SK-N-SH treated with all-trans-retinoic acid at 6 μM for 48 hours (cell line): ENCODE measurements at regions not wholly inside any gene's neighbourhood (a gene's known extent, or its start where the extent isn't known, plus 50 kb on each side); places are given as distances from the start of the nearest gene placed in this dataset.

Source experiments
- ATAC-seq: fragments of 200-7000 bp; cut with Tn5 transposase; 3 replicates; pipeline ENCODE4 v1.9.1; 2020; ENCODE audit warnings: mild to moderate bottlenecking, moderate library complexity
- ARNTL ChIP-seq: fragments of 450-650 bp; formaldehyde crosslinking; IDR thresholded peaks from 2 replicates; pipeline ENCODE4 v1.5.0; 2020; ENCODE audit warnings: low read depth, mild to moderate bottlenecking, moderate library complexity, borderline replicate concordance
- BACH2 ChIP-seq: fragments of 250-450 bp; sonication (Bioruptor Pico); IDR thresholded peaks from 2 replicates; pipeline ENCODE4 v1.9.0; 2021; ENCODE audit warnings: mild to moderate bottlenecking, borderline replicate concordance
- CREB5 ChIP-seq: fragments of 250-450 bp; sonication (Bioruptor Pico); IDR thresholded peaks from 2 replicates; pipeline ENCODE4 v1.5.1; 2020; ENCODE audit warnings: low read depth, mild to moderate bottlenecking, moderate library complexity
- CSDC2 ChIP-seq: fragments of 250-450 bp; sonication (Bioruptor Pico); IDR thresholded peaks from 2 replicates; pipeline ENCODE4 v1.5.0; 2020; ENCODE audit warnings: mild to moderate bottlenecking, moderate library complexity
- CSRNP3 ChIP-seq: fragments of 250-450 bp; sonication (Bioruptor Pico); IDR thresholded peaks from 2 replicates; pipeline ENCODE4 v1.5.1; 2021; ENCODE audit warnings: mild to moderate bottlenecking, moderate library complexity
- ESRRG ChIP-seq: fragments of 250-450 bp; sonication (Bioruptor Pico); IDR thresholded peaks from 2 replicates; pipeline ENCODE4 v1.6.1; 2021; ENCODE audit warnings: mild to moderate bottlenecking
- GLIS3 ChIP-seq: fragments of 250-450 bp; sonication (Bioruptor Pico); IDR thresholded peaks from 2 replicates; pipeline ENCODE4 v1.5.0; 2020; ENCODE audit warnings: mild to moderate bottlenecking, moderate library complexity
- ISL1 ChIP-seq: fragments of 250-450 bp; sonication (Bioruptor Pico); IDR thresholded peaks from 2 replicates; pipeline ENCODE4 v2.1.2; 2022; ENCODE audit warnings: mild to moderate bottlenecking, moderate library complexity
- OSR1 ChIP-seq: fragments of 250-450 bp; sonication (Bioruptor Pico); IDR thresholded peaks from 2 replicates; pipeline ENCODE4 v1.8.0; 2022; ENCODE audit warnings: moderate library complexity, mild to moderate bottlenecking, inconsistent platforms
- PATZ1 ChIP-seq: fragments of 250-450 bp; sonication (Bioruptor Pico); IDR thresholded peaks from 2 replicates; pipeline ENCODE4 v1.8.0; 2020; ENCODE audit warnings: mild to moderate bottlenecking, moderate library complexity, borderline replicate concordance
- POU6F1 ChIP-seq: fragments of 250-450 bp; sonication (Bioruptor Pico); IDR thresholded peaks from 2 replicates; pipeline ENCODE4 v1.8.0; 2021; ENCODE audit warnings: low read depth, mild to moderate bottlenecking, moderate library complexity, borderline replicate concordance
- PPARA ChIP-seq: fragments of 250-450 bp; sonication (Bioruptor Pico); IDR thresholded peaks from 2 replicates; pipeline ENCODE4 v1.5.0; 2020; ENCODE audit warnings: mild to moderate bottlenecking, borderline replicate concordance
- RARB ChIP-seq: fragments of 250-450 bp; sonication (Bioruptor Pico); IDR thresholded peaks from 2 replicates; pipeline ENCODE4 v1.8.0; 2021; ENCODE audit warnings: mild to moderate bottlenecking, moderate library complexity
- SNAI2 ChIP-seq: fragments of 250-450 bp; sonication (Bioruptor Pico); IDR thresholded peaks from 2 replicates; pipeline ENCODE4 v1.5.0; 2020; ENCODE audit warnings: mild to moderate bottlenecking, moderate library complexity
- TCF4 ChIP-seq: fragments of 250-450 bp; sonication (Bioruptor Pico); IDR thresholded peaks from 2 replicates; pipeline ENCODE4 v1.8.0; 2021; ENCODE audit warnings: mild to moderate bottlenecking, moderate library complexity, borderline replicate concordance
- TOX ChIP-seq: fragments of 250-450 bp; sonication (Bioruptor Pico); IDR thresholded peaks from 2 replicates; pipeline ENCODE4 v1.8.0; 2021; ENCODE audit warnings: mild to moderate bottlenecking, moderate library complexity, borderline replicate concordance
- ZC3H10 ChIP-seq: fragments of 250-450 bp; sonication (Bioruptor Pico); IDR thresholded peaks from 2 replicates; pipeline ENCODE4 v1.5.1; 2021; ENCODE audit warnings: mild to moderate bottlenecking, moderate library complexity
- ZFP3 ChIP-seq: fragments of 250-450 bp; sonication (Bioruptor Pico); IDR thresholded peaks from 2 replicates; pipeline ENCODE4 v1.5.0; 2020; ENCODE audit warnings: mild to moderate bottlenecking, moderate library complexity
- ZFP30 ChIP-seq: fragments of 450-650 bp; formaldehyde crosslinking; IDR thresholded peaks from 2 replicates; pipeline ENCODE4 v1.5.0; 2022; ENCODE audit warnings: mild to moderate bottlenecking, moderate library complexity
- ZNF565 ChIP-seq: fragments of 450-650 bp; formaldehyde crosslinking; conservative IDR thresholded peaks from 2 replicates; pipeline ENCODE4 v1.5.0; 2020; ENCODE audit warnings: low read depth, mild to moderate bottlenecking, moderate library complexity
- ZNF70 ChIP-seq: fragments of 450-650 bp; formaldehyde crosslinking; IDR thresholded peaks from 2 replicates; pipeline ENCODE4 v1.5.0; 2020; ENCODE audit warnings: mild to moderate bottlenecking, moderate library complexity
- ZNF8 ChIP-seq: fragments of 450-650 bp; formaldehyde crosslinking; IDR thresholded peaks from 2 replicates; pipeline ENCODE4 v1.5.0; 2020; ENCODE audit warnings: mild to moderate bottlenecking, moderate library complexity

GRCh38 chr22:34845391-34845790, 220.6 kb upstream of the ISX start:
- TF ChIP-seq OSR1 (CRISPR knock-in tag) (no peak), PPARA (no peak), ZFP3 (CRISPR knock-in tag) (no peak), ISL1 (no peak), TOX (no peak), TCF4 (CRISPR knock-in tag) (no peak), CREB5 (CRISPR knock-in tag) (no peak), ESRRG (CRISPR knock-in tag) (no peak), ZNF70 (no peak), PATZ1 (CRISPR knock-in tag) (no peak), ZNF8 (CRISPR knock-in tag) (no peak)
- no peak for ATAC-seq

GRCh38 chr22:34847072-34847471, 218.9 kb upstream of the ISX start:
- ATAC-seq: no peak

GRCh38 chr22:34849965-34850364, 216.0 kb upstream of the ISX start:
- no peak for ATAC-seq
- no peak for TF ChIP-seq CREB5 (CRISPR knock-in tag)
- TF ChIP-seq POU6F1 (CRISPR knock-in tag): no peak
- no peak for TF ChIP-seq GLIS3 (CRISPR knock-in tag)
- TF ChIP-seq ZFP3 (CRISPR knock-in tag): no peak
- TF ChIP-seq ZNF70: no peak
- no peak for TF ChIP-seq PPARA
- no peak for TF ChIP-seq ZNF8 (CRISPR knock-in tag)

More at GRCh38 chr22:34847072-34847471, 218.9 kb upstream of the ISX start:
- no peak for TF ChIP-seq ZFP3 (CRISPR knock-in tag)
- TF ChIP-seq ZC3H10: no peak
- TF ChIP-seq SNAI2: no peak
- no peak for TF ChIP-seq GLIS3 (CRISPR knock-in tag)
- no peak for TF ChIP-seq CSDC2 (CRISPR knock-in tag)
- no peak for TF ChIP-seq ZNF565 (CRISPR knock-in tag)
- no peak for TF ChIP-seq TOX
- TF ChIP-seq POU6F1 (CRISPR knock-in tag): no peak

- ATAC-seq: no peak
- no peak for TF ChIP-seq ARNTL (CRISPR knock-in tag)
- no peak for TF ChIP-seq CSDC2 (CRISPR knock-in tag)
- TF ChIP-seq CSRNP3 (CRISPR knock-in tag): no peak
- no peak for TF ChIP-seq POU6F1 (CRISPR knock-in tag)
- TF ChIP-seq PPARA: no peak
- TF ChIP-seq ZNF70: no peak
- no peak for TF ChIP-seq ESRRG (CRISPR knock-in tag)
- TF ChIP-seq TOX: no peak
- TF ChIP-seq ISL1: no peak
- no peak for TF ChIP-seq BACH2 (CRISPR knock-in tag)
- TF ChIP-seq ZFP30 (CRISPR knock-in tag): no peak
- TF ChIP-seq ZC3H10: no peak
- TF ChIP-seq SNAI2: no peak
- TF ChIP-seq ZNF8 (CRISPR knock-in tag): no peak
- no peak for TF ChIP-seq PATZ1 (CRISPR knock-in tag)
- no peak for TF ChIP-seq RARB (CRISPR knock-in tag)
Observed at GRCh38 chr22:34851918-34852662, 213.9 kb upstream of the ISX start.
